Stimulated activated memory B cell treated with anti-CD40 and anti-IgM and Interleukin-4, amounts not matched to agents 10 μg/mL and 1 μg/mL and 100 μg/mL, for 72 hours (primary cell): ENCODE measurements at regions not wholly inside any gene's neighbourhood (a gene's known extent, or its start where the extent isn't known, plus 50 kb on each side); places are given as distances from the start of the nearest gene placed in this dataset.

Experiments
- ATAC-seq: fragments of 150-1000 bp; cut with Tn5 transposase; 2 replicates; pipeline ENCODE4 v1.10.0; 2021
- H3K27ac Mint-ChIP-seq: one replicate; pipeline ENCODE4 v1.8.0; 2022; ENCODE audit warnings: mild to moderate bottlenecking, mixed read lengths
- H3K27me3 Mint-ChIP-seq: one replicate; pipeline ENCODE4 v1.8.0; 2022; ENCODE audit warnings: mixed read lengths
- H3K36me3 Mint-ChIP-seq: one replicate; pipeline ENCODE4 v1.8.0; 2022; ENCODE audit warnings: mixed read lengths
- H3K4me1 Mint-ChIP-seq: one replicate; pipeline ENCODE4 v1.8.0; 2022; ENCODE audit warnings: mixed read lengths
- H3K4me3 Mint-ChIP-seq: one replicate; pipeline ENCODE4 v1.8.0; 2022; ENCODE audit warnings: mild to moderate bottlenecking, moderate library complexity, mixed read lengths
- H3K9me3 Mint-ChIP-seq: one replicate; pipeline ENCODE4 v1.8.0; 2022; ENCODE audit warnings: mixed read lengths

DNA sequence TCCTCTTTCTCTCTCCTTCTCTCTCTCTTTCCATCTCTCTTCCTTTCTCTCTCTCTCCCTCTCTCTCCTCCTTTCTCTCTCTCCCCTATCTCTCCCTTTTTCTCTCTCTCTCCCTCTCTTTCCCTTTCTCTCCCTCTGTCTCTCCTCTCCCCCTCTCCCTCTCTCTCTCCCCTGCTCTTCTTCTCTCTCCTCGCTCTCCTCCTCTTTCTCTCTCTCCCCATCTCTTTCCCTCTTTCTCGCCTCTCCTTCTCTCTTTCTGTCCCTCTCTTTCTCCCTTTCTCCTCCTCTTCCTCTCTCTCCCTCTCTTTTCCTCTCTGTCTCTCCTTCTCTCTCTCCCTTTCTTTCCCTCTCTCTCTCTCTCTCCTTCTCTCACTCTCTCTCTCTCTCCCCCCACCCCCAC lies 196.6 kb downstream of the UQCRFS1 start:
- no peak for ATAC-seq
- Mint-ChIP-seq H3K27me3 (no peaks in the 10 kb centered on the region), H3K4me1 (no peaks in the 10 kb centered on the region), H3K4me3 (no peak overlapping the region), H3K36me3 (no peaks in the 10 kb centered on the region), H3K9me3 (peaks cover 12% of the 10 kb centered on the region), H3K27ac (no peak overlapping the region)

DNA sequence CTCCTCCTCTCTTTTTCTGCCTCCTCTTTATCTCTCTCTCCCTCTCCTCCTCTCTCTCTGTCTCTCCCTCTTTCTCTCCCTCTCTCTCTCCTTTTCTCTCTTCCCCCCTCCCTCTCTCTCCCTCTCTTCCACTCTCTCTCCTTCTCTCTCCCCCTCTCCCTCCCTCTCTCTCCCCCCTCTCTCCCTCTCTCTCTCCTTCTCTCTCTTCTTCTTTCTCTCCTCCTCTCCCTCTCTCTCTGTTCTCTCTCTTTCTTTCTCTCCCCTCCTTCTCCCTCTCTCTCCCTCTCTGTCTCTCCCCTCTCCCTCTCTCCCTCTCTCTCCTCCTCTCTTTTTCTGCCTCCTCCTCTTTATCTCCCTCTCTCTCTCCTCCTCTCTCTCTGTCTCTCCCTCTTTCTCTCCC lies 197.4 kb downstream of the UQCRFS1 start:
- no peaks in the 10 kb centered on the region for H3K4me1 Mint-ChIP-seq
- no peak overlapping the region for H3K27ac Mint-ChIP-seq
- no peak overlapping the region for H3K4me3 Mint-ChIP-seq
- H3K27me3 Mint-ChIP-seq = no peaks in the 10 kb centered on the region
- H3K9me3 Mint-ChIP-seq = peaks cover 12% of the 10 kb centered on the region
- H3K36me3 Mint-ChIP-seq = no peaks in the 10 kb centered on the region
- ATAC-seq = no peak

DNA sequence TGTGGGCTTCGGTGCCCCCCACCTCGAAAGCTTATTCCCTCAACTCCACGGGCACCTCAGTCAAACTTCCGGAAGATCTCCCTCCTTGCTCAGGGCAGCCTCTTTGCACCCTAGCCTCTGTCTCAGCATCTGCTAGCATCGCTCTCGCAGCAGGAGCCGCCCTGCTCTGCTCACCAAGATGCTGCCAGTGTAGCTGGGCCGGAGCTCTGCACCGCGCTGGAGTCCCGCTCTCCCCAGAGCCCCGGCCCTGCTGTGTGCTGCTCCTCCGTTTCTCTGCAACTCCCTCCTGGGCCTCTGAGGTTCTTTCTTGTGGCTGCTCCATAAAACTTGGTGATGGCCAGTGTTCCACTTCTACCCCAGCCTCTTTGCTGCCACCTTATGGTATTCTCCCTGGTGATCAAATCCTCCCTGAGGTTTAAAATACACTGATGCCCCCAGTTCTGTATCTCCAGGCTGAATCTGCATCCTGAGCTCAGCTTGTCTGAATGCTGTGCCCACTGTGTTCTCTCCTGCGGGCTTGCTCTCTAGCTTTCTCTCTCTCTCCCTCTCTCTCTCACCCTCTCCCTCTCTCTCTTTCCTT lies 198.0 kb downstream of the UQCRFS1 start:
- peak; percentile 37 for ATAC-seq
- Mint-ChIP-seq H3K36me3 (no peaks in the 10 kb centered on the region), H3K27me3 (no peaks in the 10 kb centered on the region), H3K4me1 (no peaks in the 10 kb centered on the region), H3K4me3 (no peak overlapping the region), H3K27ac (no peak overlapping the region), H3K9me3 (peaks cover 15% of the 10 kb centered on the region)

DNA sequence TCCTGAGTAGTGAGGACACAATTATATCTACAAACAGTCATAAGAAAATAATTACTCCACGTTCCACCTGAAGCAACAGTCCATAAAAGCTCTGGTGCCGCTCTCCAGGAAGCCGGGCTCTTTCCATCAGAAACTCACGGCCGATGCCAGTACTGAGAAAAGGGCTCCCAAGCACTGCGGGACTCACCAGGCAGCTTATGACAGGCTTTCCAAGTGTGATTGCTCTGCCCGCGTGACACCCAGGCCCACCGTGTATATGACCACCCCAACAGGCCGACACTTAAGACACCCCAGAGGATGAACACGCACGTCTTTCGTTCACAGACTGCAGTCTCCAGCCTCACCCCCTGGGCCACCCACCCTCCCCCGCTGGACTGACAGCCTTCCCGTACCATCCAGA lies 199.0 kb downstream of the UQCRFS1 start:
- no peaks in the 10 kb centered on the region for H3K27me3 Mint-ChIP-seq
- H3K4me1 Mint-ChIP-seq = no peaks in the 10 kb centered on the region
- H3K4me3 Mint-ChIP-seq = no peak overlapping the region
- no peaks in the 10 kb centered on the region for H3K36me3 Mint-ChIP-seq
- peak; percentile 39 for ATAC-seq
- peaks cover 18% of the 10 kb centered on the region for H3K9me3 Mint-ChIP-seq
- H3K27ac Mint-ChIP-seq = no peak overlapping the region

DNA sequence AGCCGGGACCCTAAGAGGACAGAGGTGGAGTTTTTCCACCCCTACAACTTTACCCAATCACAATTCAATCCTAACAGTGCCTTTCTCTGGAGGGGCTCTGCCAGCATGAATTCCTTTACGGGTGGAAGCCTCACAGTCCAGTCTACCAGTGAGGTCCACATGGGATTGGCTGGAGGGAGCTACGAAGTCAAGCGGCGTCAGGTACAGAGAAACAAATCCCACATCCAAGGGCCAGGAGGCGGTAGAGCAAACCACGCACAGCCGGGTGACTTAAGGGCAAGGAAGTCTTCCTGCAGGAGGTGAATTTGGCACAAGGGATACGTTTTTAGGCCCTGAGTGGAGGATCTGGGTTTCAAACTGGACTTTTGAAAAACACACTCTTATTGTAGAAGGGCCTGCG lies 199.6 kb downstream of the UQCRFS1 start:
- Mint-ChIP-seq H3K4me3 (no peak overlapping the region), H3K4me1 (no peaks in the 10 kb centered on the region), H3K27ac (no peak overlapping the region), H3K36me3 (no peaks in the 10 kb centered on the region), H3K9me3 (peaks cover 20% of the 10 kb centered on the region), H3K27me3 (no peaks in the 10 kb centered on the region)
- ATAC-seq = no peak

DNA sequence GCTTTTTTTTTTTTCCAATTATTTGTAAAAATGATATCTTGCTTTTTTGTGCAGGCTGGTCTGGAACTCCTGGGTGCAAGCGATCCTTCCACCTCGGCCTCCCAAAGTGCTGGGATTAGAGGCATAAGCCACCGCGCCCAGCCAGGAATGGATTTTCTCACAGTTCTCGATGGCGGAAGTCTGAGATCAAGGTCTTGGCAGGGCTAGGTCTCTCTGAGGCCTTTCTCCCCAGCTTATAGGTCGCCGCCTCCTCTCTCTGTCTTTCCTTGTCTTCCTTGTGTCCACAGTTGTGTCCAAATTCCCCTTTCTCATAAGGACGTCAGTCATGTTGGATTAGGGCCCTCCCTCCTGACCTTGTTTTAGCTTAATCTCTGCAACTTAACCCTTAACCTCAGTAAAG lies 200.5 kb downstream of the UQCRFS1 start:
- H3K9me3 Mint-ChIP-seq = peaks cover 20% of the 10 kb centered on the region
- no peak for ATAC-seq
- no peak overlapping the region for H3K27ac Mint-ChIP-seq
- H3K4me3 Mint-ChIP-seq = no peak overlapping the region
- no peaks in the 10 kb centered on the region for H3K27me3 Mint-ChIP-seq
- H3K36me3 Mint-ChIP-seq = no peaks in the 10 kb centered on the region
- no peaks in the 10 kb centered on the region for H3K4me1 Mint-ChIP-seq

DNA sequence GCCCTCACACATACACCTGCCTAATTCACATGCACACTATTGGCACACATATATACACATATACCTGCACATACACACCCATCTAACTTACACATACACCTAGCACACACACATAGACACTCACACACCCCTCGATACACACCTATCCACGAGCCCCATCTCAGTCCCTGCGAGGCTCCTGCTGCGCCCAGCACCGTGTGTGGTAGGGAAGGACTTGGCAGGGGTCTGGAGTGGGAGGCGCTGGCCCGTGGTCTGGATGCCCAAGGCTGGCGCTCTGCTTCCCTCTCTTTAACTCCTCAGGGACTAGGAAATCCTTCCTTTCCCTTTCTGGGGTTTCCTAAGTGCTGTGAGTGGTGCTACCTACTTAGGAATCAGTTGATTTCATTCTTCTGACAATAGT lies 202.7 kb downstream of the UQCRFS1 start:
- H3K27me3 Mint-ChIP-seq = no peaks in the 10 kb centered on the region
- no peak for ATAC-seq
- no peak overlapping the region for H3K4me3 Mint-ChIP-seq

DNA sequence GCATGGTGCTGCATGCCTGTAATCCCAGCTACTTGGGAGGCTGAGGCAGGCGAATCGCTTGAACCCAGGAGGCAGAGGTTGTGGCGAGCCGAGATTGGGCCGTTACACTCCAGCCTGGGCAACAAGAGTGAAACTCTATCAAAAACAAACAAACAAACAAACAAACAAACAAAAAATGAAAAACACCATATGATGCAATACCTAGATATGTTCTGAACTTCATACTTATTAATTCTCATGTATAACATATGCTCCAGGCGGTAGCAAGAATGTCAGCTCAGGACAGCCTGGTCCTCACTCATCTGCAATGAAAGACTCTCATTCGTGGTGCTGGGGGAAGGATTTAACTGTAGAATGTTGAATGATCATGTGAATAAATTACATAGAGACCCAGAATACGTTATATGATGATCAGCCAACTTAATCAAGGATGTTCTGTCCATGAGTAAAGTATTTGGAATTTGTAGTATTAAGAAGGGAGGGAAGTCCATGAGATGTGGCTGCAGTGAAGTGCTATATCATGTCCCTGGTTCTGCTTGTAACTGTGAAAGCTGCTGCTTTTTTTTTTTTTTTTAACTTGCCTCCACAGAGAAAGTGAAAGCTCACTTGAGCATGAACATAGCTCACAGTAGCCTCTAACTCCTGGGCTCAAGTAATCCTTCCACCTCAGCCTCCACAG lies 206.8 kb downstream of the UQCRFS1 start:
- peaks cover 9% of the 10 kb centered on the region for H3K9me3 Mint-ChIP-seq
- no peaks in the 10 kb centered on the region for H3K36me3 Mint-ChIP-seq

More for the DNA sequence above, 202.7 kb downstream of the UQCRFS1 start:
- H3K36me3 Mint-ChIP-seq = no peaks in the 10 kb centered on the region
- H3K9me3 Mint-ChIP-seq = peaks cover 9% of the 10 kb centered on the region
- H3K27ac Mint-ChIP-seq = no peak overlapping the region
- no peaks in the 10 kb centered on the region for H3K4me1 Mint-ChIP-seq

DNA sequence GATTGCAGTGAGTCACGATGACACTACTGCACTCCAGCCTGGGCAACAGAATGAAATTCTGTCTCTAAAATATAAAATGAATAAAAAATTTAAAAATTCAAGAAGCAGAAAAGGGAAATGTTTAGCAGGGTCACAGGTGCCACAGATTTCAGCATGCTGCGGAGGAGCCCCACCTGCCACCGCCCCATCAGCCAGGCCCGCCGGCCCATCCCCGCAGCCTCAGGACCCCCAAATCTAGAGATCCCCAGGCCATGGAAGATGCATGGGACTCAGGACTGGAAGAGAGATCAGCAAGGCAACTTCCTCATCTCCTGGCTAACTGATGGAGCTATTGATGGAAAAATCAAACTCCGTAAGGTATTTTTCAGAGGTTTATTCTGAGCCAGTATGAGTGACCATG lies 208.2 kb downstream of the UQCRFS1 start:
- Mint-ChIP-seq H3K4me3 (no peak overlapping the region), H3K27ac (no peak overlapping the region), H3K4me1 (no peaks in the 10 kb centered on the region), H3K27me3 (no peaks in the 10 kb centered on the region), H3K9me3 (peaks cover 5% of the 10 kb centered on the region), H3K36me3 (no peaks in the 10 kb centered on the region)
- ATAC-seq = no peak

More for the DNA sequence above, 206.8 kb downstream of the UQCRFS1 start:
- no peaks in the 10 kb centered on the region for H3K27me3 Mint-ChIP-seq
- H3K4me3 Mint-ChIP-seq = no peak overlapping the region
- no peak overlapping the region for H3K27ac Mint-ChIP-seq
- ATAC-seq = no peak
- no peaks in the 10 kb centered on the region for H3K4me1 Mint-ChIP-seq

DNA sequence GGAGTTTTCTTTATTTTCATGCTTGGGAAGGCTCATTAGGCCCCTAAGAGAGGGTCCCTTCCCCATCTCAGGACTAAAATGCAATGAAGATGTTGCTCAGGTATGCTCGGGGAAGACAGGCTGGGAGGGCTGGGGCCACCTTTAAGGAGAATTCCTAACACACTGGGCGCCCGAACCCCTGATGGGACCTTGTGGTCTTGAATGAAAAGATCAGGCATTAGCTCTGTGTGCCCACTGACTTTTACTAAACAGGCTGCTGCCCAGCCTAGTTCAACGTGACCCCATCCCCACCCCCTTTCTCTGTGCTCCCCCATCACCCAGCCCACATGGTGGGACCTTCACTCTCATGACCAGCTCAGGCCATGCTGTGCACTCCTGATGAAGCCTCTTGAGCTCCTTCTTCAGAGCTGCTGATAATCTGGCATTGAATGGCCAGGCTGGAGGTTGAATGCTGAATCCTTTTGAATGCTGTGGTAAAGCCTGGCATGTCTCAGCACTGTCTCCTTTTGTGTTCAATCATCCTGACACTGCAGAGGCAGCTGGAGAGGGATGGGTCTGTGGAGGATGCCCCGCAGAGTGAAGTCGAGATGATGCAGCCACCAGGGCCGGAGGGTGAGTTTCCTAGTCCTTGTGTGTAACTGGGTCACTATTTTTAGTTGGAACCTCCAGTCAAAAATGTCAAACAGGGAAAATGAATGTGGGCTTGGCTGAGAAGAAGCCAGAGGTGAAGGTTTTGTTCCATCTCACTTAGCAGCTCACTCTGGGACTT lies 209.1 kb downstream of the UQCRFS1 start:
- no peak overlapping the region for H3K27ac Mint-ChIP-seq
- no peaks in the 10 kb centered on the region for H3K36me3 Mint-ChIP-seq
- no peak overlapping the region for H3K4me3 Mint-ChIP-seq
- no peaks in the 10 kb centered on the region for H3K4me1 Mint-ChIP-seq
- ATAC-seq = no peak
- H3K9me3 Mint-ChIP-seq = peaks cover 1% of the 10 kb centered on the region
- H3K27me3 Mint-ChIP-seq = no peaks in the 10 kb centered on the region

DNA sequence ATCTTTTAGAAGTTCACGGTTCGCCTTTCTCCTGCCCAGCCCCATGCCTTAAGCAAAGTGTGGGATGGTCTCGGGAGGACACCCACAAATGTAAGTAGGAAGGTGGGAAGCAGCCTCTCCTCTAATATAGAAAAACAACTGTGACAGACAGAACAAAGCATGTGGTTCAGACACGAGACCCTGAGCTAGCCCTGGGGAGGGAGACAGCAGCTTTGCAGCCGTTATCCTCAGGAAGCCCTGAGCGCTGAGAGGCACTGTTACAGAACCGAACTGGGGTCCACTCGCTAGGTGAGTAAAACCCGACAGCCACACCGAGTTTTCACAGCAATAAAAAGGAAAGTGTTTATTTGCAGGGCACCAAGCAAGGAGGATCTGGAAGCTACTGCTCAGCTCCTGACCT lies 210.6 kb downstream of the UQCRFS1 start:
- no peaks in the 10 kb centered on the region for H3K36me3 Mint-ChIP-seq
- no peak for ATAC-seq
- H3K4me1 Mint-ChIP-seq = no peaks in the 10 kb centered on the region
- no peaks in the 10 kb centered on the region for H3K27me3 Mint-ChIP-seq
- peaks cover 4% of the 10 kb centered on the region for H3K9me3 Mint-ChIP-seq
- H3K27ac Mint-ChIP-seq = no peak overlapping the region
- H3K4me3 Mint-ChIP-seq = no peak overlapping the region

DNA sequence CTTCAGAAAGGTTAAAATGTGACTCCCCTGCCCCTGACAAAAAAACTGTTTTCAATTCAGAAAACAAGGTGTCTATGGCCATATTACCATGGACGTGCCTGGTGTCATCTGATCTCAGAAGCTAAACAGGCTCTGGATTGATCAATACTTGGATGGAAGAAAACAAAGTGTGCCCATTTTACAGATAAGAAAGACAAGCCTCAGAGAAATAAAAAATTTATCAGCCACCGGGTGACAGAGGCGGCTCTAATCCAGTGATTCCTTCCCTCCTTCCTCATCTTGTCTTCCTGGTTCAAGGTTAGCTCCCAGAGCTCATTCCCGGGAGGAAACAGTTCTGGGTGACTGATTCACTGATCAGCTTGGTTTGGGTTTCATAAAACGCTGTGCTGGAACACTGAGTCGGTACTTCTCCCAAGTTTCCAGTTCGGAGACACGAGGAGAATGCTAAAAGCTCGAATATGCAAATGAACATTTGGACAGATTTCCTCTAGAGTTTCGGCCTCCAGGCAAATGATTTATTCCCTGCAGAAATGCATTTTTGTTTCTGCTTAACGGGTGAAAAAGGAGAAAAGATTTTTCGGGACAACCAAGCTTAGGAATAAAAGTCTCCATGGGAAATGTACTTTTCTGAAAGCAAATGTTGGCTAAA lies 211.2 kb downstream of the UQCRFS1 start:
- no peaks in the 10 kb centered on the region for H3K4me1 Mint-ChIP-seq
- no peaks in the 10 kb centered on the region for H3K36me3 Mint-ChIP-seq
- H3K27me3 Mint-ChIP-seq = no peaks in the 10 kb centered on the region
- H3K4me3 Mint-ChIP-seq = no peak overlapping the region
- no peak overlapping the region for H3K27ac Mint-ChIP-seq
- no peak for ATAC-seq
- H3K9me3 Mint-ChIP-seq = peaks cover 5% of the 10 kb centered on the region

DNA sequence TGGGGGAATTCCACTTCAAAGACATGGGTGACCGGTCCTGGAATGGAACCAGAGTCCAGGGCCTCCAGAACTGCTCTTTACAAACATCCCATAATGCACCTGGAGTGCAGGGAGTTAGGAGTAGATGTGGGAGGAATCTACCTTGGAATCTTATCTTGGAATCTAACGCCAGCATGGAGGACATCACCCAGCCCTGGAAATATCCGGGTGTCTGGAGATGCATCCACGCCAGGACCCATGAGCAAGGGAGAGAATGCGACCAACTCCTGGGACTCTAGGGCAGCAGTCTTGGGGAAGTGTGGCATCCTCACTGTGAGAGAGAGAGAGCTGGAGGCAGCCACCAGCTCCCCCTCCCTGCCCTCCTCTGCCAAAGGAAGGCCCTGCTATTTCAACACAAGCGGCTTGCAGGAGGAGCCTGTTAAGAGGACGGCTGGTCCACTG lies 211.8 kb downstream of the UQCRFS1 start:
- Mint-ChIP-seq H3K27ac (no peak overlapping the region), H3K36me3 (no peaks in the 10 kb centered on the region), H3K9me3 (peaks cover 5% of the 10 kb centered on the region), H3K4me3 (no peak overlapping the region), H3K4me1 (no peaks in the 10 kb centered on the region), H3K27me3 (no peaks in the 10 kb centered on the region)
- ATAC-seq = no peak

DNA sequence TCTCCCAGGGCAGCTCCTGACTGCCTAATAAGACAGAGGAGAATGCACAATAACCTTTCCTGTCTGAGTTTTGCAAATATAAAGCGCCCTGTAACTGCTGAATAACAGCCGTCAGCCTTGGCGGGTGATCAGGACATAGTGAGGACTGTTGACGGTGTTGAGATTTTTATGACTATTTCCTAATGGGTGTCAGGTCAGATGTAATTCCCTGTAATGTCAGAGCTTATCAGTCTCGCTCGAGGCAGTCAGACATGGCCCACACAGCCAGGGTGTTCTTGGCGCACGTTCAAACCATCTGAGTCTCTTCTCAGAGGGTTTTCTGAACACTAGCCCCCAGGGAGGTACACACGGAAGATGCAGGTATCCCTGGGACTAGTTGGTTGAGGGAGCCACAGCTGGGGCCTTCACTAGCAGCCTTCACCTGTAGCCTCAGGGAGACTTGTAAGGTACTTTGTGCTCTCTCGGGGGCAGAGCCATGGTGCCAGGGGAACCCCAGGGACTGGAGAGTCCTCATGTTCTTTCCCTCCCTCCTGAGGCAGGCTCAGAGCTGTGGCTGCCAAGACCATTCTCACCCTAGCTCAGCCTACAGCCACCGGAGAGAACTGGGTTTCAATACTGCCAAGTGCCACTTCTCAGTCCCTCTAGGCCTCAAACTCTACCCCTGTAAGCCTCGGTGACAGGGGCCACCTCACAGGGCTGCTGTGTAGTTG lies 213.1 kb downstream of the UQCRFS1 start:
- H3K4me3 Mint-ChIP-seq = no peak overlapping the region
- H3K4me1 Mint-ChIP-seq = no peaks in the 10 kb centered on the region
- no peak overlapping the region for H3K27ac Mint-ChIP-seq
- no peaks in the 10 kb centered on the region for H3K36me3 Mint-ChIP-seq
- no peaks in the 10 kb centered on the region for H3K27me3 Mint-ChIP-seq
- peaks cover 7% of the 10 kb centered on the region for H3K9me3 Mint-ChIP-seq
- no peak for ATAC-seq

DNA sequence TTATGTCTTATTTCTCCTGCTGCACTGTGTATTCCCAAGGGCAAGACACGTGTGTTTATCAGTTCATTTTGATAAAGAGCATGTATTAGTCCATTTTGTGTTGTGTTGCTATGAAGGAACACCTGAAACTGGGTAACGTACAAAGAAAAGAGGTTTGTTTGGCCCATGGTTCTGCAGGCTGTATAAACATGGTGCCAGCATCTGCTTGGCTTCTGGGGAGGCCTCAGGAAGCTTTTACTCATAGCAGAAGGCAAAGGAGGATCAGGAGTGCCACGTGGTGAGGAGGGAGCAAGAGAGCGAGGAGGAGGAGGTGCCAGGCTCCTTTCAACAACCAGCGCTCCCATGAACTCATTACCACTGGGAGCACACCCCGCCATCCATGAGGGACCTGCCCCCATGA lies 214.0 kb downstream of the UQCRFS1 start:
- Mint-ChIP-seq H3K4me3 (no peak overlapping the region), H3K36me3 (no peaks in the 10 kb centered on the region), H3K27me3 (no peaks in the 10 kb centered on the region), H3K9me3 (peaks cover 13% of the 10 kb centered on the region), H3K27ac (no peak overlapping the region), H3K4me1 (no peaks in the 10 kb centered on the region)
- ATAC-seq = no peak
